Activated CD8-positive, alpha-beta memory T cell treated with anti-CD3 and anti-CD28 coated beads, Interleukin-2, amount 50 U/mL, for 24 hours (primary cell): ENCODE measurements at regions not wholly inside any gene's neighbourhood (a gene's known extent, or its start where the extent isn't known, plus 50 kb on each side); places are given as distances from the start of the nearest gene placed in this dataset.

Experiments used
- DNase-seq: peaks from one replicate; pipeline ENCODE4 v3.0.0-alpha.2; 2020; ENCODE audit errors: extremely low read depth

DNA sequence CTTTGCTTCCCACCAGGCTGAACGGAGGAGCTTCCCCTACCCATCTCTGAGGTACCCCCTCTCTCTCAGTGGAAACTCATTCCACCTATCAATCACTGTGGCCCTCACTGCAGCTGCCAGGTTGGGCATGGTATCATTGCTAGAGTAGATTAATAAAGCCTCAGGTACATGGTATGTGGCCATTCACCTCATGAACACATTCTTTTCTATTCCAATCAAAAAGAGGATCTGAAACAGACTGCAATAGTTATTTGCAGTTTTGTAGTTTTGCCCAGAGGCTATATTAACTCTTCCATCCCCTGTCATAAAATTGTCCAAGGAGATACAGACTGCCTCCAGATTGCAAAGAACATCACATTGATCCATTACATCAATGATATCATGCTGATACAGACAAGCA is 85.8 kb upstream of the MVB12B start:
- DNase-seq = no peak

DNA sequence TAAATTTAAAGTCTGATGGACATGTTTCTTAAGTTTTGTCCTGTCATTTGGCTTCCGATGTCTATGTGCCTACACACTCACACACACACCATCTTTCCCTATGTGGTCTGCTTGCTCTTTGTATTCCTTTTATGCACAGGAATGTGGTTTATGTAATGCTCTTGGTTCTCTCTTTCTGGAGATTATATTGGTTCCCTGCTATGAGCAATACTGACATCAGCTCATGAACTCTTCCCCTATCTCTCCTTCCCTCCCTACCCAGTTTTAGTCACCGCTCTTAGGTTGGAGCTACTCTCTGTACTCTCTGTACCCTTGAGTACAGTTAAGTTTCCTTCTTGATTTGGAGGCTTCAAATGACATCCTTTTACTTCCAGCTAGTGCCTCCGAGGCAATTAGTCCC is 77.9 kb upstream of the MVB12B start:
- DNase-seq = no peak

DNA sequence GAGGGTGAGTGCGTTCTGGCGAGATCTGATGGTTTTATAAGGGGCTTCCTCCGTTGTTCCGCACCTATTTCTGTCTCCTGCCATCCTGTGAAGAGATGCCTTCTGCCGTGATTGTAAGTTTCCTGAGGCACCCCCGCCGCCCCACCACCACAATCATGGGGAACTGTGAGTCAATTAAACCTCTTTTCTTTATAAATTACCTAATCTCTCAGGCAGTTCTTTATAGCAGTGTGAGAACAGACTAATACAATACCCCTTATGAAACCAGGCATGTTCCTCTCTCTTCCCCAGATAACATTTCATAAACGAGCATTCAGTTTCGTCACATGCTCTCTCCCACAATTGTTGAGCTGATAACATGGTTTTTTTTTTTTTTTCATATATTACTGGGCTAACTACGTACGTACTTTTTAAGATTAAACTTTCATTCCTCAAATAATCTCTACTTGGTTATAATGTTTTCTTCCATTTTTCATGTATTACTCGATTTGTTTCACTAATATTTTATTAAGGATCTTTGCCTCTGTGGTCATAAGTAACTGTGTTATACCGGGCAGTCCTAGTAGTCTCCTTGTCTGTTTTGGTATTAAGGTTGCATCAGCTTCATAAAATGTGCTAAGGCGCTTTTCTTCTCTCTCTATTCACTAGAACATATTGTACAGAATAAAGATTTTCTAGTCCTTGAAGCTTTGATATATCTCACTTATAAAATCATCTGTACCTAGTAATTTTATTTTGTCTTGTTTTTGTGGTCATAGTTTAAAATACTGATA is 64.9 kb upstream of the MVB12B start:
- DNase-seq = no peak

DNA sequence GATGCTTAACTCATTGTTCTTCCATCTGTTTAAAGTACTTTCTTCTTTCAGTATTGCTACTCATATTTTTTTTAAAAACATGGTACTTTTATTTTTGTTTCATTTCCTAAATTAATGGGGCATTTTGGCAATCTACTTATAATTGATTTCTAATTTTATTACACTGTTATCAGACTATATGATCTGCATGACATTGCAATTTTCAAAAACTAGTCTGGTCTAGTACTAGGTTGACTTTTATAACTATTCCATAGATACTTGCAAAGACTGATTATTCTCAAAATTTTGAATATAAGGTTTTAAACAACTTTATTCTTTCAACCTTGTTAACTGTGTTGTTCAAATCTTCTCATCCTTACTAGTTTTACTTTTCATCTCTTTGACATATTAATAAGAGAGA is 63.9 kb upstream of the MVB12B start:
- no peak for DNase-seq

DNA sequence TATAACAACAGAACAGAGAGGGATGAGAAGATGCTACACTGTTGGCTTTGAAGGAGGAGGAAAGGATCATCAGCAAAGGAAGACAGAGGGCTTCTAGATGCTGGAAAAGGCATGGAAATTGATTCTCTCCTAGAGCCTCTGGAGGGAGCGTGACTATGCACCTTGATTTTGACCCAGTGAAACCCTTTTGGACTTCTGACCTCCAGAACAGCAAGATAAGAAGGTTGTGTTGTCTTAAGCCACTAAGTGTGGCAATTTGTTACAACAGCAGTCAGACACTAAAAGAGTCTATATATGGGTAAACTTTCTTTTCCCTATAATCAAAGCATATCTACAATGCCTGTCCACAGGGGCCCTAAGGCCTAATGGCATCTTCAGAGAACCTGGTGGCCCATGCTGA is 56.1 kb upstream of the MVB12B start:
- DNase-seq = no peak

DNA sequence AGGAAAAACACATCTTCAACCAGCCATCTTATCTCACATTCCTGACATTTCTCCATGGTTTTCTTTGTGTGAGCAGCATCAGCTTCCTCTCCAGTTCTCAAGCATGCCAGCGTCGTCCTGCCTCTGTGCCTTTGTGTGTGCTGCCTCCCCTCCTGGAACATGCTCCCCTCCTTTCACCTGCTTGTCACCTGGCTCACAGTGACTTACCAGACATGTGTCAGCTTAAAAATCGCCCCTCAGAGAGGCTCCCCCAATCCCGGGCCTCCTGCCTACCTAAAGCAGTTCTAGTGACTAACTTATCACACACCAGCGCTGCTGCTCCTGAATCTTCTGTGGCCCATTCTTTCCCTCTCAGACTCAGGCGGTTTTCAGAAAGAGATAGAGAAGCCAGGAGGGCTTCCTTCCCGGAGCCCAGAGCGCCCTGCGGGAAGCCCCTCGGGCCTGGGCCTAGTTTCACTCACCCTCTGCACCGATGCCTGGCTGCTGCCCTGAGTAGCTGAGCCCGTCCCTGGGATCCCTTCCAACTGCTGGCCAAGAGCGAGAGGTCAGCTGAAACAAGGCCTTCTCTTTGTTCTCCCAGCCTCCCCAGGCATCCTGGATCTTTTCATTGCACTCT is 51.1 kb upstream of the MVB12B start:
- DNase-seq = no peak

DNA sequence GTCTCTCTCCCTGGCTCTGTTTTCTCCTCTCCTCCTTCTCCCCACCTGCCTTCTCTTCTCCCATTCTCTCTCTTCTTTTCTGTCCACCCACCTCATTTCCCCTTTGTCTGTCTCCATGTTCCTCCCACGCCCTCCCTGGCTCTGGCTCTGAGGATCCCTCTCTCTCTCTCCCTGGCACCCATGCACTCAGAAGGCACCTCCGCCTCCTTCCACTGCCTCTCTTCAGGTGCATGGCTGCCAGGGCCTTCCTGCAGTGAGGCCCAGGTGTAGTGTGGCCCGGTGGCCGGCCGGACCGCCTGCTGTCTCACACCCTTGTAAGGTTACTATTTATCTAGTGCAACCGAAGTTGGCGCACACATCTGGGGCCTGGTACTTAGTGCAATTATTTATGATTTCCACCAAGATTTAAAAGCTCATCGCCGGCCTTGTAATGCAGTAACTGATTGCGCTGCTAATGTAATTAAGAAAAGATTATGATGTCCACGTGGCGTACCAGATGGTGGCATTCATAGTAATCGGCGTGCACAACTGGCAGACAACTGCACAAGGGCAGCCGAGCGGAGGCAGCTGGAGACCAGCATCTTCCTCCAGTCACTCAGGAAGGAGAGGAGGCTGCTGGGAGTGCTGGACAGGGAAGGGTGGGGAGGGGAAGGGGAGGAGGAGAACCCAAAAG is 50.4 kb upstream of the MVB12B start:
- DNase-seq = no peak
